ENCODE measurements at regions not wholly inside any gene's neighbourhood (a gene's known extent, or its start where the extent isn't known, plus 50 kb on each side); places are given as distances from the start of the nearest gene placed in this dataset.

- Histone ChIP-seq H3K9me3 (no peaks in the 10 kb centered on the region), H3K27me3 (no peaks in the 10 kb centered on the region), H3K4me3 (peak overlapping the region in 2 of 3 donors; percentile 21 to 31), H3K36me3 (no peaks in the 10 kb centered on the region), H3K27ac (peak overlapping the region; percentile 84 to 97 (median 97)), H3K4me1 (peaks cover 0 to 30% (median 6%) of the 10 kb centered on the region in 4 donors)
- no peak for TF ChIP-seq POLR2A (IDR thresholded peaks at IDR 0.05)
- peak; percentile 31 to 47 (median 42) for ATAC-seq
- DNase-seq: no peak
- 18% methylated on average over 11 of the region's 11 CpGs for WGBS (ENCODE audit: insufficient coverage, low coverage, low lambda C conversion rate, missing lambda C conversion rate)
- intact Hi-C loops (cut with DNase I): no loop called here
Observed at GRCh38 chr20:53738945-53739798, 145.5 kb upstream of the ZNF217 start.

GRCh38 chr20:53738039-53738944 lies 144.7 kb upstream of the ZNF217 start:
- intact Hi-C loops (cut with DNase I): no loop called here
- no peaks in the 10 kb centered on the region for H3K27me3 ChIP-seq
- peak overlapping the region; percentile 3 to 31 (median 21) for H3K4me3 ChIP-seq
- H3K4me1 ChIP-seq: peaks cover 0 to 30% (median 6%) of the 10 kb centered on the region in 4 donors
- TF ChIP-seq CTCF (IDR thresholded peaks at IDR 0.05): no peak
- peak; percentile 54 for TF ChIP-seq POLR2A (IDR thresholded peaks at IDR 0.05)
- DNase-seq (peak; percentile 65 to 87 (median 83)), ATAC-seq (peak; percentile 81 to 90 (median 87))
- 23% methylated on average over 24 of the region's 26 CpGs for WGBS (ENCODE audit: insufficient coverage, low coverage, low lambda C conversion rate, missing lambda C conversion rate)
- H3K36me3 ChIP-seq: no peaks in the 10 kb centered on the region
- peak overlapping the region; percentile 84 to 97 (median 97) for H3K27ac ChIP-seq
- no peaks in the 10 kb centered on the region for H3K9me3 ChIP-seq

GRCh38 chr20:53737396-53738038 lies 143.9 kb upstream of the ZNF217 start:
- H3K4me3 ChIP-seq: peak overlapping the region in 2 of 3 donors; percentile 21 to 31
- ATAC-seq (peak; percentile 11 to 39 (median 17)), DNase-seq (no peak)
- no peaks in the 10 kb centered on the region for H3K27me3 ChIP-seq
- H3K4me1 ChIP-seq: peaks cover 0 to 30% (median 6%) of the 10 kb centered on the region in 4 donors
- intact Hi-C loops (cut with DNase I): no loop called here
- WGBS (ENCODE audit: insufficient coverage, low coverage, low lambda C conversion rate, missing lambda C conversion rate): 22% methylated on average over 8 of the region's 8 CpGs
- no peaks in the 10 kb centered on the region for H3K9me3 ChIP-seq
- peak overlapping the region; percentile 84 to 97 (median 97) for H3K27ac ChIP-seq
- TF ChIP-seq POLR2A (IDR thresholded peaks at IDR 0.05): no peak
- TF ChIP-seq CTCF (IDR thresholded peaks at IDR 0.05): no peak
- no peaks in the 10 kb centered on the region for H3K36me3 ChIP-seq

DNA sequence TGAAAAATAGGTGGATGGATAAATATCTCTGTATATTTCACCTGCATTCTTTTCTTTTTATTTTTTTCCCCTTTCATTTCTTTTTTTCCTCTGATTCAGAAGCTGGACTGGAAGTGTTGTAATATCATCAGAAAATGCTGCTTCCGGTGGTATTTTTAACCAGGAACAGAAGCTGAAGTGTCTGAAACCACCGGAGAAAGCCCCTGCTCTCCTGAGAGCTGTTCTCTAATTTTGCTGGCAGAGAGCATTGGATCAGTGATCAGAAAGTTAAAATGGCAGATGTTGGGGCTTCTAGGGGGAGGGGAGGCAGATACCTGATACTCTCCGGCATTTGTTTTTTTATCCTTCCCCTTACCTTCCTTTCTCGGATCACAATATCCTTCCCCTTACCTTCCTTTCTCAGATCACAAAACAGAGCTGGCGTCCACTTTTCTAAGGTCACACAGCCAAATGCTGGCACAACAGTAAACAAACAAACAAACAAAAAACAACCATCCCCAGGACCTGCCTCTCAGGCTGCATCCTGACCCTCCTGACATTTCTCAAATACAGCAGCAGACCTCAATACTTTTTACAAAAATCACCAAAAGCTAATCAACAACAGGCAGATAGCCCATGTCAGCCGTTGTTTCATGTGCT lies 143.2 kb upstream of the ZNF217 start:
- no peak for TF ChIP-seq CTCF (IDR thresholded peaks at IDR 0.05)
- no peak for TF ChIP-seq POLR2A (IDR thresholded peaks at IDR 0.05)
- ATAC-seq (peak in 1 of 4 donors; percentile 6), DNase-seq (no peak)
- peaks cover 0 to 30% (median 6%) of the 10 kb centered on the region in 4 donors for H3K4me1 ChIP-seq
- no peaks in the 10 kb centered on the region for H3K9me3 ChIP-seq
- no peaks in the 10 kb centered on the region for H3K27me3 ChIP-seq
- peak overlapping the region in 1 of 3 donors; percentile 31 for H3K4me3 ChIP-seq
- H3K36me3 ChIP-seq: no peaks in the 10 kb centered on the region
- peak overlapping the region; percentile 84 to 97 (median 97) for H3K27ac ChIP-seq
- 28% methylated on average over 6 of the region's 6 CpGs for WGBS (ENCODE audit: insufficient coverage, low coverage, low lambda C conversion rate, missing lambda C conversion rate)
- intact Hi-C loops (cut with DNase I): no loop called here

Measured in right lobe of liver (tissue), 6 donors.